ENCODE measurements at regions not wholly inside any gene's neighbourhood (a gene's known extent, or its start where the extent isn't known, plus 50 kb on each side); places are given as distances from the start of the nearest gene placed in this dataset.
"Not testable (repeated sequence)": the region's sequence is repeated elsewhere in the genome, so short reads cannot be mapped to it uniquely, and the experiment has no call there.

DNA sequence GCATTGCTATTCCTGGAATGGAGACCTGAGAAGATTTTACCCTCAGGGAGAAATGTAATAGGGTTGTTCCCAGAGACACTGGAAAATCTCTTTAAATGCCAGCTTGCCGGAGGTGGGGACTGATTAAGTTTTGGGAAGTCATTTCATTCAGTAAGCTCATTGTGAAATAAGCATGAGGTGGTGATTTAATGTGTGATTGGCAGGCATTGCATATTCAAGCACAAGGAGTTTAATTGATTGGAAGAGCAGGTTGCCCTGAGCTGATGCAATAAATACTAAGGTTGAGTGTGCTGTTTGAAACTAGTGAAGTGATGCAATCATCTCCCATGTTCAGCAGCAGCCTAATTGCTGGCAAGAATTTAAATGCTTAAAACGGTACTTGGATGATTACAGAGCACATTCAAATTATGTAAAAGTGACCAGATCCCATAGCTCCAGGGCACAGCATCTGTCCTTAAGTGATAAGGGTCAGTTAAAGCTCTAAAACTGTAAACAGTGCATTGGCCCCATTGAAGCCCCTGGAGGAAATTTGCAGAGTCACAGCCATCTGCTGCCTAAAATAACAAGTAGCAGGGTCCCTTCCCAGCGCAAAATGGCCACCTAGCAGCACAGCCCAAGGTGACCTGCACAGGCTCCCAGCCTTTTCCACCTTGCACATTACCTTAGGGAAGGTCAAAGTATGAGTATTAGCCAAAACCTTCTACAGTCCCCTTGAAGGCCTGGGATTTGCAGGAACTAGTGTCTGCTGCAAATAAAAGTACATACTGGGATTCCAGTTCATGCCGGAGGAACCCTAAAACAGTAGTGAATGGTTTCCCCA is 92.1 kb downstream of the CCDC71L start:
- Histone ChIP-seq H3K4me3 (ENCODE audit: low read depth, low read length) (no peak overlapping the region), H3K79me2 (ENCODE audit: control insufficient read depth, insufficient read depth, low read length, unreplicated experiment) (no peaks in the 10 kb centered on the region), H3K27me3 (ENCODE audit: insufficient read depth, low read length) (no peaks in the 10 kb centered on the region), H3K4me1 (ENCODE audit: control insufficient read depth, insufficient read depth, low read length, unreplicated experiment) (peaks cover 10% of the 10 kb centered on the region), H3K27ac (ENCODE audit: low read depth, low read length) (no peak overlapping the region), H2AFZ (ENCODE audit: low read length, unreplicated experiment) (no peak overlapping the region), H3K36me3 (ENCODE audit: insufficient read depth, low read length) (no peaks in the 10 kb centered on the region)

DNA sequence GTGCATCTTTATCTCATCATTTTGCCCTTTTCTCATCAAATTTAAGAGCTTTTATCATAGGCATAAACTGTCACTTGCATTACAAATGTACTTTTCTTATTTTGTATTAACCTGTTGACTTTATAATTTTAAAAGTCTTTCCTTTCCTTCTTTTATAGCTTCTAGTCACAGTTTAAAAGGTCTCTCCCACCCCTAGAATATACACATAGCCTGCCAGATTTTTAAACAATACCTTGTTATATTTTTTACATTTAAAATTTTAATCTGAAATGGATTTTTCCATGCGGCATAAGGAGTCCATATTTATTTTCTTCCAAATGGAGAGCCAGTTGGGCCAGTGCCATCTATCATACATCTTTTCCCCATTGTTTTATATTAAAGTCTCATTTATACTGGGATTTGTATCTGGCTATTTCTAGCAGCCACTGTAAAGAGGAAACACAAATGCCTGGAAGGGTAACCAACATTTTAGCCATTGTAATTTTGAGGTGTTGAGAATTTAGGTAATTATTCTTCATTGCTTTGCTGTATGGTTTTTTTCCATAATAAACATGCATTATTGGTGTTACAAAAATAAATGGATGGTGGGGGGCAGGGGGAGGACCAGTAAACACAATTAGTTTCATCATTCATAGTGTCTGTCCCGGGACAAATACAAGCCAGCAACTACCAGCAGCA is 92.8 kb downstream of the CCDC71L start:
- Histone ChIP-seq H3K27ac (ENCODE audit: low read depth, low read length) (no peak overlapping the region), H3K4me3 (ENCODE audit: low read depth, low read length) (no peak overlapping the region), H3K36me3 (ENCODE audit: insufficient read depth, low read length) (no peaks in the 10 kb centered on the region), H2AFZ (ENCODE audit: low read length, unreplicated experiment) (no peak overlapping the region), H3K79me2 (ENCODE audit: control insufficient read depth, insufficient read depth, low read length, unreplicated experiment) (no peaks in the 10 kb centered on the region), H3K4me1 (ENCODE audit: control insufficient read depth, insufficient read depth, low read length, unreplicated experiment) (peaks cover 10% of the 10 kb centered on the region), H3K27me3 (ENCODE audit: insufficient read depth, low read length) (no peaks in the 10 kb centered on the region)

DNA sequence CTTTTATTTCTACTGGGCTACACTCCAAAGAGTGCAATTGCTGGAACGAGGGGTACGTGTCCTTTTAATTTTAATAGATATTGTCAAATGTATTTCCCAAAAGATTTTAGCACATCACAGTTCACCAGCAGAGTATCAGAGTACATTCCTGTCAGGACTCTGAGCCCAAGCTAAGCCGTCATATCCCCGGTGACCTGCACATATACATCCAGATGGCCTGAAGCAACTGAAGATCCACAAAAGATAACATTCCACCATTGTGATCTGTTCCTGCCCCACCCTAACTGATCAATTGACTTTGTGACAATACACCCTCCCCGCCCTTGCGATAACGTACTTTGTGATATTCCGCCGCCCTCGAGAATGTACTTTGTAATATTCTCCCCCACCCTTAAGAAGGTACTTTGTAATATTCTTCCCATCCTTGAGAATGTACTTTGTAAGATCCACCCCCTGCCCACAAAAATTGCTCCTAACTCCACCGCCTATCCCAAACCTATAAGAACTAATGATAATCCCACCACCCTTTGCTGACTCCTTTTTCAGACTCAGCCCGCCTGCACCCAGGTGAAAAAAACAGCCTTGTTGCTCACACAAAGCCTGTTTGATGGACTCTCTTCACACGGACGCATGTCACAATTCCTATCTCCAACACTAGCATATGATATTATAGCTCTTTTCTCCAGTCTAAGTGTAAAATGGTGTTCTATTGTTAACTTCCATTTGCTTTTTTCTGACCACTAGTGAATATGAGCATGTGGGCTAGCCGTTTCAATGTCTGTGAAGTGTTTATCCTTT is 93.6 kb downstream of the CCDC71L start:
- not testable (repeated sequence) for H3K27me3 ChIP-seq (ENCODE audit: insufficient read depth, low read length); H3K79me2 ChIP-seq (ENCODE audit: control insufficient read depth, insufficient read depth, low read length, unreplicated experiment); H3K36me3 ChIP-seq (ENCODE audit: insufficient read depth, low read length); H3K27ac ChIP-seq (ENCODE audit: low read depth, low read length); H2AFZ ChIP-seq (ENCODE audit: low read length, unreplicated experiment); H3K4me1 ChIP-seq (ENCODE audit: control insufficient read depth, insufficient read depth, low read length, unreplicated experiment); H3K4me3 ChIP-seq (ENCODE audit: low read depth, low read length)

DNA sequence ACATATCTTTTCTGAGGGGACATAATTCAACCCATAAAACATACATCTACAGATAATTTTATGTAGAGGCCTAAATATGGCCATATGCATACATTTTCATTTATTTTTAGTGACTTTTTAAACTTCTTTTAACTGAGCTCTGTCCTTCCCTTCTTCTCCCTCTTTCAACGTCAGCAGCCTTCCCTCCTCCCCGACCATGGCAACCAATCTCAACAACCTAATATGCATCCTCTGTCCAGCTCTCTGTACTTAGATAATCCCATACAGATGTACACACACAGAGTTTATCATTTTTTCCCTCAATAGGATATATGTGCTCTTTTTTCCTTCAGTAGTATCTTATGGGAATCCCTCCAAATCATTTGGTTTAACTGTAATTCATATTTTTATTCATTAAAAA is 94.3 kb downstream of the CCDC71L start:
- no peak overlapping the region for H3K27ac ChIP-seq (ENCODE audit: low read depth, low read length)
- no peak overlapping the region for H2AFZ ChIP-seq (ENCODE audit: low read length, unreplicated experiment)
- peaks cover 10% of the 10 kb centered on the region for H3K4me1 ChIP-seq (ENCODE audit: control insufficient read depth, insufficient read depth, low read length, unreplicated experiment)
- no peaks in the 10 kb centered on the region for H3K36me3 ChIP-seq (ENCODE audit: insufficient read depth, low read length)
- no peak overlapping the region for H3K4me3 ChIP-seq (ENCODE audit: low read depth, low read length)
- no peaks in the 10 kb centered on the region for H3K79me2 ChIP-seq (ENCODE audit: control insufficient read depth, insufficient read depth, low read length, unreplicated experiment)
- H3K27me3 ChIP-seq (ENCODE audit: insufficient read depth, low read length) = no peaks in the 10 kb centered on the region

DNA sequence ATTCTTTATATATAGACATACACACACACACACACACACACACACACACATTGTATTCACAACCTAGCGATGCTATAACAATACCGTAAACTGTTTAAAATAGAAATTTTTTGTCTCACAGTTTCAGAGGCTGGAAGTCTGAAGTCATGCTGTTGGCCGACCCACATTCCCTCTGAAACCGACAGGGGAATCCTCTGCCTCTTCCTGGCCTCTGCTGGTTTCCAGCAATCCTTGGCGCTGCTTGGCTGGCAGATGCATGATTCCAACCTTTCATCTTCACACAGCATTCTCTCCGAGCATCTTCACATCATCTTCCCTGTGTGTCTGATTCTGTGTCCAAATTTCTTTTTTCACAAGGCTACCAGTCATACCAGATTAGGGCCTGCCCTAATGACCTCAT is 94.8 kb downstream of the CCDC71L start:
- Histone ChIP-seq H3K4me1 (ENCODE audit: control insufficient read depth, insufficient read depth, low read length, unreplicated experiment) (peaks cover 10% of the 10 kb centered on the region), H3K79me2 (ENCODE audit: control insufficient read depth, insufficient read depth, low read length, unreplicated experiment) (no peaks in the 10 kb centered on the region), H3K27ac (ENCODE audit: low read depth, low read length) (no peak overlapping the region), H2AFZ (ENCODE audit: low read length, unreplicated experiment) (no peak overlapping the region), H3K27me3 (ENCODE audit: insufficient read depth, low read length) (no peaks in the 10 kb centered on the region), H3K4me3 (ENCODE audit: low read depth, low read length) (no peak overlapping the region), H3K36me3 (ENCODE audit: insufficient read depth, low read length) (no peaks in the 10 kb centered on the region)

DNA sequence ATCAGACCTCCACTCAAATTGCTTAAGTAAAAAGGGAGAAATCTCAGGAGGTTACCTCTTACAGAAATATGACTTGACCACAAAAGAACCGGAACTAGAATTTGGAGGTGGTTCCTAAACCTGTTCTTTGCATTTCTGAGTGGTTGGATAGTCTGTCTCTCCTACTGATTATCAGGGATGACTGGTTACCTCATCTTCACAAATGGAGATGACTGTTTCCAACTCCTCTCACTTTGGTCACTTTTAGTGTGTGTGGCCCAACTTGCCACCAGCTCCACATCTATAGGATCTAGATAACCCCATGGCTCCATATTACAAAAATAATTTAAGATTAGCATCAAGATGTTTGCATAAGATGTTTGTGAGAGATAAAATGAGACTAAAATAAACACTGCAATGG is 95.5 kb downstream of the CCDC71L start:
- peaks cover 10% of the 10 kb centered on the region for H3K4me1 ChIP-seq (ENCODE audit: control insufficient read depth, insufficient read depth, low read length, unreplicated experiment)
- no peaks in the 10 kb centered on the region for H3K27me3 ChIP-seq (ENCODE audit: insufficient read depth, low read length)
- H2AFZ ChIP-seq (ENCODE audit: low read length, unreplicated experiment) = no peak overlapping the region
- H3K79me2 ChIP-seq (ENCODE audit: control insufficient read depth, insufficient read depth, low read length, unreplicated experiment) = no peaks in the 10 kb centered on the region
- H3K27ac ChIP-seq (ENCODE audit: low read depth, low read length) = no peak overlapping the region
- no peaks in the 10 kb centered on the region for H3K36me3 ChIP-seq (ENCODE audit: insufficient read depth, low read length)
- H3K4me3 ChIP-seq (ENCODE audit: low read depth, low read length) = no peak overlapping the region

DNA sequence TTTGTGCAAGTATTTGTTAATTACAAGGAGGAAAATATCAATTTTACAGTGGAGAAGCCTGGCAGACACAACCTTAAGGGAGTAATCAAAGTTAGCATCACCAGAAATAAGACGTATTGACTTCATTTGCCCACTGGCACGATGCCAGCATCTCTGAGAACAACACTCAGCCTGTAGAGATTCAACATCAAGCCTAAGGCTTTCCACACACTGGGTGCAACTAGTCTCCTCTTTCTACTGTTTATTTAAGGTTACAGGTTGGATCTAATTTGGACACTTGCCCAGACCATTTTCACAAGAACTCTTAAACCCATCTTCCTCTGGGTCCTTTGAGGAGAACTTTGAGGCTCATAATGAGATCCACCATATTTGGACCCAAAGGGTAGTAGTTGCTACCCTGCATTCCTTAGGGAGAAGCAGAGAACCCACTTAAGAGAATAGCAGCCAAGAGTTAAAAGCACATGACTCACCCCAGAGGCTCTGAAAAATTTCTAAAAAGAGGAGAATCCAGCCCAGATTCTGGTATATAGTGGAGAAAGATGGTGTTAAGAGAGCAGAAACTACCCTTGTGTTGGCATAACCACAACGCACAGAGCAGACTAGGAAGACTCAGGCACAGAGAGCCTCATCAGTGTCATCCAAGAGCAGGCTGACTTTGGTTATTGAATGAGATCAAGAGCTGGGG is 97.3 kb downstream of the CCDC71L start:
- Histone ChIP-seq H3K4me3 (ENCODE audit: low read depth, low read length) (no peak overlapping the region), H3K79me2 (ENCODE audit: control insufficient read depth, insufficient read depth, low read length, unreplicated experiment) (no peaks in the 10 kb centered on the region), H3K4me1 (ENCODE audit: control insufficient read depth, insufficient read depth, low read length, unreplicated experiment) (peaks cover 3% of the 10 kb centered on the region), H2AFZ (ENCODE audit: low read length, unreplicated experiment) (no peak overlapping the region), H3K27me3 (ENCODE audit: insufficient read depth, low read length) (no peaks in the 10 kb centered on the region), H3K27ac (ENCODE audit: low read depth, low read length) (no peak overlapping the region), H3K36me3 (ENCODE audit: insufficient read depth, low read length) (no peaks in the 10 kb centered on the region)

DNA sequence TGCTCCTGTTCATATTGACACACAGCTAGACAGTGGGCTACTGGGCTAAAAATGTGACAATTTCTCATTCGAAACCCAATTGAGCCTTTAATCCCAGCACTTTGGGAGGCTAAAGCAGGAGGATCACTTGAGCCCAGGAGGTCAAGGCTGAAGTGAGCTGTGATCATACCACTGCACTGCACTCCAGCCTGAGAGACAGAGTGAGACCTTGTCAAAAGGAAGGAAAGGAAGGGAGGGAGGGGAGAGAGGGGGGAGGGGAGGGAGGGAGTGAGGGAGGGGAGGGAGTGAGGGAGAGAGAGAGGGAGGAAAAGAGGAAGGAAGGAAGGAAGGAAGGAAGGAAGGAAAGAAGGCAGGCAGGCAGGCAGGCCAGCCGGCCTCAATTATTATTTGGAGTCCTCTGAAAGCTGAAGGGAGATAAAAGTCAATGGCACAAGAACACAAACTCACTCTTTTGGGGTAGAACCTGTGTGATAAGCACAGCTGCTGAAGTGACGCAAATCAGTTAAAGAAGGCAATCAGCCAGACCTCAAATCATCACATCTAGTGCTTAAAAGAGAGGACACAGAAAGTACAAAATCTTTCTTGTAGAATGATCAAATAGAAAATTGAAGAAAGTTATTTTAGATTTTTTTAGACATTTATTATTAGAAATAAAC is 98.1 kb downstream of the CCDC71L start:
- Histone ChIP-seq H3K4me1 (ENCODE audit: control insufficient read depth, insufficient read depth, low read length, unreplicated experiment) (no peaks in the 10 kb centered on the region), H3K27me3 (ENCODE audit: insufficient read depth, low read length) (no peaks in the 10 kb centered on the region)

DNA sequence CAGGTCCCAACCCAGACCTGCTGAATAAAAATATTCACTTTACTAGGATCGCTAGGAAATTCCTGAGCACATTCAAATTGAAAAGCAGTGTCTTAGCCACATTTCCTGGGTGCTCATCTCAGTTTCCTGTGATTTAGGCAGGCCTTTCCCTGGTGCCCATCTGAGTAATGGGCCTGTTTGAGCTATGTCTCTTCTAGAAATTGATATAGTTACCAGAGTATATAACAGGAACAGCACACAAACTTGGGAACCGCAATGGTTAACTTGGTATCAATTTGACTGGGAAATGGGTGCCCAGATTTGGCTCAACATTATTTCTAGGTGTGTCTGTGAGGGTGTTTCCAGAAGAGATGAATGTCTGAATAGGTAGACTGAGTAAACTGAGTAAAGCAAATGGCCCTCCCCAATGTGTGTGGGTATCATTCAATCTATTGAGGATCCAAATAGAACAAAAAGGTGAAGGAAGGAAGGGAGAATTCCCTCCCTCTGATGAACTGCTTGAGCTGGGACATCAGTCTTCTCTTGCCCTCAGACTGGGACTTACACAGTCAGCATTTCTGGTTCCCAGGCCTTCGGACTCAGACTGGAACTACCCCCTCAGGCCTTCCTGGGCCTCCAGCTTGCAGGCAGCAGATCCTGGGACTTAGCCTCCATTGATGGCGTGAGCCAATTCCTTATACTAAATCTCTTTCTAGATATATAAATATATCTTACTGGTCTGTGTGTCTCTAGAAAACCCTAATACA is 99.1 kb downstream of the CCDC71L start:
- Histone ChIP-seq H3K79me2 (ENCODE audit: control insufficient read depth, insufficient read depth, low read length, unreplicated experiment) (no peaks in the 10 kb centered on the region), H3K36me3 (ENCODE audit: insufficient read depth, low read length) (no peaks in the 10 kb centered on the region), H3K4me1 (ENCODE audit: control insufficient read depth, insufficient read depth, low read length, unreplicated experiment) (no peaks in the 10 kb centered on the region), H2AFZ (ENCODE audit: low read length, unreplicated experiment) (no peak overlapping the region), H3K27me3 (ENCODE audit: insufficient read depth, low read length) (no peaks in the 10 kb centered on the region), H3K4me3 (ENCODE audit: low read depth, low read length) (no peak overlapping the region), H3K27ac (ENCODE audit: low read depth, low read length) (no peak overlapping the region)

More for the DNA sequence above, 98.1 kb downstream of the CCDC71L start:
- no peaks in the 10 kb centered on the region for H3K79me2 ChIP-seq (ENCODE audit: control insufficient read depth, insufficient read depth, low read length, unreplicated experiment)
- no peak overlapping the region for H3K4me3 ChIP-seq (ENCODE audit: low read depth, low read length)
- no peak overlapping the region for H3K27ac ChIP-seq (ENCODE audit: low read depth, low read length)
- no peaks in the 10 kb centered on the region for H3K36me3 ChIP-seq (ENCODE audit: insufficient read depth, low read length)
- no peak overlapping the region for H2AFZ ChIP-seq (ENCODE audit: low read length, unreplicated experiment)
